ENCODE measurements at regions not wholly inside any gene's neighbourhood (a gene's known extent, or its start where the extent isn't known, plus 50 kb on each side); places are given as distances from the start of the nearest gene placed in this dataset.
A peak's percentile ranks its signal among the peaks of the same experiment; 100 is the strongest.

- no peak for DNase-seq
- ATAC-seq: no peak
Observed at GRCh38 chr12:111076199-111076598, 155.8 kb upstream of the MYL2 start.

GRCh38 chr12:111074965-111075364 lies 154.6 kb upstream of the MYL2 start:
- DNase-seq (no peak), ATAC-seq (no peak)
- intact Hi-C loops (cut with DNase I, micrococcal nuclease): no loop called here

More at GRCh38 chr12:111076199-111076598, 155.8 kb upstream of the MYL2 start:
- intact Hi-C loops (cut with DNase I, micrococcal nuclease): no loop called here

- DNase-seq: no peak
- intact Hi-C loops (cut with DNase I, micrococcal nuclease): no loop called here
- no peak for ATAC-seq
Observed at GRCh38 chr12:111074559-111074958, 154.2 kb upstream of the MYL2 start.

- ATAC-seq (no peak), DNase-seq (no peak)
- intact Hi-C loops (cut with DNase I, micrococcal nuclease): no loop called here
Observed at GRCh38 chr12:111073370-111073769, 153.0 kb upstream of the MYL2 start.

- no peak for ATAC-seq
- no peak for DNase-seq
- intact Hi-C loops (cut with DNase I, micrococcal nuclease): no loop called here
Observed at GRCh38 chr12:111072299-111072698, 151.9 kb upstream of the MYL2 start.

GRCh38 chr12:111069886-111070285 lies 149.5 kb upstream of the MYL2 start:
- ATAC-seq (no peak), DNase-seq (no peak)
- intact Hi-C loops (cut with DNase I, micrococcal nuclease): no loop called here

- intact Hi-C loops (cut with DNase I, micrococcal nuclease): no loop called here
- ATAC-seq (no peak), DNase-seq (no peak)
Observed at GRCh38 chr12:111068290-111068689, 147.9 kb upstream of the MYL2 start.

GRCh38 chr12:111067498-111067897 lies 147.1 kb upstream of the MYL2 start:
- intact Hi-C loops (cut with DNase I, micrococcal nuclease): no loop called here
- DNase-seq (no peak), ATAC-seq (no peak)

- intact Hi-C loops (cut with DNase I, micrococcal nuclease): no loop called here
- DNase-seq (no peak), ATAC-seq (no peak)
Observed at GRCh38 chr12:111066744-111067437, 146.5 kb upstream of the MYL2 start.

GRCh38 chr12:111064982-111065381 lies 144.6 kb upstream of the MYL2 start:
- ATAC-seq (no peak), DNase-seq (no peak)
- intact Hi-C loops (cut with DNase I, micrococcal nuclease): no loop called here

- ATAC-seq (no peak), DNase-seq (no peak)
- intact Hi-C loops (cut with DNase I, micrococcal nuclease): no loop called here
Observed at GRCh38 chr12:111064154-111064553, 143.8 kb upstream of the MYL2 start.

- intact Hi-C loops (cut with DNase I, micrococcal nuclease): no loop called here
- no peak for ATAC-seq
Observed at GRCh38 chr12:111063295-111064026, 143.1 kb upstream of the MYL2 start.

GRCh38 chr12:111057701-111058425 lies 137.5 kb upstream of the MYL2 start:
- no peak for ATAC-seq

More at GRCh38 chr12:111063295-111064026, 143.1 kb upstream of the MYL2 start:
- DNase-seq: no peak

GRCh38 chr12:111056618-111057521 lies 136.5 kb upstream of the MYL2 start:
- no peak for ATAC-seq
- DNase-seq: peak in 1 of 2 donors; percentile 10
- intact Hi-C loops (cut with DNase I, micrococcal nuclease): no loop called here

More at GRCh38 chr12:111057701-111058425, 137.5 kb upstream of the MYL2 start:
- DNase-seq: no peak
- intact Hi-C loops (cut with DNase I, micrococcal nuclease): no loop called here

- ATAC-seq (no peak), DNase-seq (no peak)
- intact Hi-C loops (cut with DNase I, micrococcal nuclease): no loop called here
Observed at GRCh38 chr12:111055181-111055880, 135.0 kb upstream of the MYL2 start.

GRCh38 chr12:111048991-111049390 lies 128.6 kb upstream of the MYL2 start:
- intact Hi-C loops (cut with DNase I, micrococcal nuclease): no loop called here
- DNase-seq (no peak), ATAC-seq (no peak)

- no peak for DNase-seq
- intact Hi-C loops (cut with DNase I, micrococcal nuclease): no loop called here
- ATAC-seq: no peak
Observed at GRCh38 chr12:111046896-111047295, 126.5 kb upstream of the MYL2 start.

- intact Hi-C loops (cut with DNase I, micrococcal nuclease): no loop called here
- DNase-seq (no peak), ATAC-seq (no peak)
Observed at GRCh38 chr12:111045941-111046340, 125.6 kb upstream of the MYL2 start.

All from left colon (tissue), 2 donors.